HUES48 (cell line): ENCODE measurements at regions not wholly inside any gene's neighbourhood (a gene's known extent, or its start where the extent isn't known, plus 50 kb on each side); places are given as distances from the start of the nearest gene placed in this dataset.

Experiments
- H3K27ac ChIP-seq: one replicate; pipeline ENCODE4 v1.7.0; 2013; ENCODE audit warnings: low read depth, low read length, inconsistent platforms
- H3K27me3 ChIP-seq: 2 replicates; pipeline ENCODE4 v1.6.1; 2013; ENCODE audit warnings: mild to moderate bottlenecking, low read length; ENCODE audit not compliant: control insufficient read depth, insufficient read depth
- H3K36me3 ChIP-seq: 2 replicates; pipeline ENCODE4 v1.6.1; 2013; ENCODE audit warnings: low read length; ENCODE audit not compliant: control insufficient read depth, insufficient read depth
- H3K4me1 ChIP-seq: 2 replicates; pipeline ENCODE4 v1.6.1; 2013; ENCODE audit warnings: mild to moderate bottlenecking, low read length; ENCODE audit not compliant: control insufficient read depth, insufficient read depth
- H3K4me3 ChIP-seq: 2 replicates; pipeline ENCODE4 v1.5.1; 2013; ENCODE audit warnings: mild to moderate bottlenecking, low read depth, low read length
- H3K9ac ChIP-seq: 2 replicates; pipeline ENCODE4 v1.6.1; 2013; ENCODE audit warnings: mild to moderate bottlenecking, low read depth, low read length, moderate library complexity
- H3K9me3 ChIP-seq: 2 replicates; pipeline ENCODE4 v1.6.1; 2013; ENCODE audit warnings: low read length; ENCODE audit not compliant: control insufficient read depth, insufficient read depth

GRCh38 chr12:16668198-16668597, 62.2 kb upstream of the LMO3 start:
- Histone ChIP-seq H3K9ac (no peak overlapping the region), H3K36me3 (no peaks in the 10 kb centered on the region), H3K27ac (no peak overlapping the region), H3K4me1 (peaks cover 16% of the 10 kb centered on the region; the same call in 1 of the 2 replicates), H3K4me3 (no peak overlapping the region), H3K9me3 (no peaks in the 10 kb centered on the region), H3K27me3 (no peaks in the 10 kb centered on the region)

DNA sequence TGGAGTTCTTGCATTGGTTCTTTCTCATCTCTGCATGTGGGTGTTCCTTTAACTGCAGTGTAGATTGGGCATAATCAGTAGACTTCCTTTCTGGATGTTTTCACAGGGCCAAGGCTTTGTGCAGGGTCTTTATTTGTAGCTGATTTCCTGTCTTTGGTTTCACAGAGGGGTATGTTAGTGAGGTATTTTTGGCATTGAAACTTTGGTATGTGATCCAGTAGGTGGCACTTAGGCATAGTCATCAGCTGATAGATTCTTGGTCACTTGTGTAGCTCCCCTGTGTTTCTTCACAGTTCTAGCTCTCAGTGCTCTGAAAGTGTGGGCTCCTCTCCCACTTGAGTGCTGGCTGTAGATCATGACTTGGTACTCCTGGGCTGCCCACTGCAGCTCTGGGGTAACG, 52.7 kb upstream of the LMO3 start:
- Histone ChIP-seq H3K4me3 (no peak overlapping the region), H3K27me3 (no peaks in the 10 kb centered on the region), H3K9me3 (no peaks in the 10 kb centered on the region), H3K4me1 (no peaks in the 10 kb centered on the region), H3K36me3 (no peaks in the 10 kb centered on the region), H3K27ac (no peak overlapping the region), H3K9ac (no peak overlapping the region)
